SJCRH30 (cell line): ENCODE measurements at regions not wholly inside any gene's neighbourhood (a gene's known extent, or its start where the extent isn't known, plus 50 kb on each side); places are given as distances from the start of the nearest gene placed in this dataset.

ENCODE experiments used
- DNase-seq, 2 experiments: peaks; one replicate each; pipeline ENCODE4 v3.0.0-alpha.2; 2015 to 2020
- H3K27ac ChIP-seq: fragments of 250-450 bp; sonication (Bioruptor Pico); 2 replicates; pipeline ENCODE4 v1.5.1; 2020; ENCODE audit warnings: mild to moderate bottlenecking, moderate library complexity
- H3K27me3 ChIP-seq: fragments of 250-450 bp; sonication (Bioruptor Pico); 2 replicates; pipeline ENCODE4 v1.5.1; 2020; ENCODE audit warnings: mild to moderate bottlenecking, moderate library complexity
- H3K36me3 ChIP-seq: fragments of 250-450 bp; sonication (Bioruptor Pico); 2 replicates; pipeline ENCODE4 v1.5.1; 2020; ENCODE audit warnings: mild to moderate bottlenecking, moderate library complexity
- H3K4me1 ChIP-seq: fragments of 250-450 bp; sonication (Bioruptor Pico); 2 replicates; pipeline ENCODE4 v1.5.1; 2020; ENCODE audit warnings: mild to moderate bottlenecking, moderate library complexity
- H3K4me3 ChIP-seq: fragments of 250-450 bp; sonication (Bioruptor Pico); 2 replicates; pipeline ENCODE4 v1.5.1; 2020; ENCODE audit warnings: mild to moderate bottlenecking, moderate library complexity
- H3K9me3 ChIP-seq: fragments of 250-450 bp; sonication (Bioruptor Pico); replicated peaks from 2 replicates; pipeline ENCODE4 v1.5.1; 2020; ENCODE audit warnings: mild to moderate bottlenecking, moderate library complexity

- H3K27ac ChIP-seq = no peak overlapping the region
- H3K4me1 ChIP-seq = no peaks in the 10 kb centered on the region
- H3K9me3 ChIP-seq = no peaks in the 10 kb centered on the region
- no peaks in the 10 kb centered on the region for H3K27me3 ChIP-seq
- no peak for DNase-seq
- H3K36me3 ChIP-seq = no peaks in the 10 kb centered on the region
- H3K4me3 ChIP-seq = no peak overlapping the region
Measured at GRCh38 chr2:151020411-151020810, 241.3 kb downstream of the RBM43 start.

GRCh38 chr2:151009437-151010175, 252.1 kb downstream of the RBM43 start:
- Histone ChIP-seq H3K27ac (no peak overlapping the region), H3K4me3 (no peak overlapping the region), H3K9me3 (no peaks in the 10 kb centered on the region), H3K36me3 (no peaks in the 10 kb centered on the region), H3K4me1 (no peaks in the 10 kb centered on the region), H3K27me3 (no peaks in the 10 kb centered on the region)
- no peak for DNase-seq

GRCh38 chr2:151007365-151007764, 254.3 kb downstream of the RBM43 start:
- Histone ChIP-seq H3K27ac (no peak overlapping the region), H3K4me1 (peaks cover 14% of the 10 kb centered on the region), H3K4me3 (no peak overlapping the region), H3K36me3 (no peaks in the 10 kb centered on the region), H3K9me3 (no peaks in the 10 kb centered on the region), H3K27me3 (no peaks in the 10 kb centered on the region)
- peak; percentile 35 to 67 for DNase-seq

- no peak overlapping the region for H3K4me3 ChIP-seq
- H3K4me1 ChIP-seq = peaks cover 23% of the 10 kb centered on the region
- no peaks in the 10 kb centered on the region for H3K27me3 ChIP-seq
- H3K9me3 ChIP-seq = no peaks in the 10 kb centered on the region
- DNase-seq = peak; percentile 46 to 70
- H3K27ac ChIP-seq = peak overlapping the region; percentile 36
- H3K36me3 ChIP-seq = no peaks in the 10 kb centered on the region
Measured at GRCh38 chr2:151002959-151003600, 258.6 kb downstream of the RBM43 start.

GRCh38 chr2:150997702-150998440, 263.8 kb downstream of the RBM43 start:
- Histone ChIP-seq H3K36me3 (no peaks in the 10 kb centered on the region), H3K27ac (peak overlapping the region; percentile 83), H3K4me1 (peaks cover 25% of the 10 kb centered on the region), H3K27me3 (no peaks in the 10 kb centered on the region), H3K9me3 (no peaks in the 10 kb centered on the region), H3K4me3 (peak overlapping the region; percentile 36)
- peak; percentile 47 to 64 for DNase-seq

- peaks cover 20% of the 10 kb centered on the region for H3K4me1 ChIP-seq
- H3K9me3 ChIP-seq = no peaks in the 10 kb centered on the region
- no peaks in the 10 kb centered on the region for H3K27me3 ChIP-seq
- H3K36me3 ChIP-seq = no peaks in the 10 kb centered on the region
- peak overlapping the region; percentile 83 for H3K27ac ChIP-seq
- DNase-seq = no peak
- no peak overlapping the region for H3K4me3 ChIP-seq
Measured at GRCh38 chr2:150997066-150997465, 264.6 kb downstream of the RBM43 start.

- H3K27me3 ChIP-seq = no peaks in the 10 kb centered on the region
- no peaks in the 10 kb centered on the region for H3K36me3 ChIP-seq
- H3K9me3 ChIP-seq = no peaks in the 10 kb centered on the region; the same call in 1 of the 2 replicates
- no peak overlapping the region for H3K4me3 ChIP-seq
- no peak for DNase-seq
- peaks cover 20% of the 10 kb centered on the region for H3K4me1 ChIP-seq
- no peak overlapping the region for H3K27ac ChIP-seq
Measured at GRCh38 chr2:150994076-150994475, 267.6 kb downstream of the RBM43 start.

GRCh38 chr2:150989969-150990368, 271.7 kb downstream of the RBM43 start:
- Histone ChIP-seq H3K4me1 (no peaks in the 10 kb centered on the region), H3K9me3 (no peaks in the 10 kb centered on the region; the same call in 1 of the 2 replicates)
- no peak for DNase-seq

GRCh38 chr2:150985741-150986140, 275.9 kb downstream of the RBM43 start:
- no peaks in the 10 kb centered on the region for H3K27me3 ChIP-seq
- no peak overlapping the region for H3K27ac ChIP-seq
- no peaks in the 10 kb centered on the region for H3K36me3 ChIP-seq
- no peak overlapping the region for H3K4me3 ChIP-seq
- no peak for DNase-seq
- no peaks in the 10 kb centered on the region; the same call in 1 of the 2 replicates for H3K9me3 ChIP-seq
- H3K4me1 ChIP-seq = no peaks in the 10 kb centered on the region

More at GRCh38 chr2:150989969-150990368, 271.7 kb downstream of the RBM43 start:
- no peaks in the 10 kb centered on the region for H3K36me3 ChIP-seq
- H3K4me3 ChIP-seq = no peak overlapping the region
- H3K27ac ChIP-seq = no peak overlapping the region
- no peaks in the 10 kb centered on the region for H3K27me3 ChIP-seq

GRCh38 chr2:150983314-150983897, 278.3 kb downstream of the RBM43 start:
- H3K27ac ChIP-seq = no peak overlapping the region
- H3K4me1 ChIP-seq = no peaks in the 10 kb centered on the region
- H3K27me3 ChIP-seq = no peaks in the 10 kb centered on the region
- DNase-seq = no peak
- no peaks in the 10 kb centered on the region for H3K36me3 ChIP-seq
- H3K4me3 ChIP-seq = no peak overlapping the region
- H3K9me3 ChIP-seq = no peaks in the 10 kb centered on the region

GRCh38 chr2:150981826-150982225, 279.8 kb downstream of the RBM43 start:
- Histone ChIP-seq H3K4me3 (no peak overlapping the region), H3K4me1 (no peaks in the 10 kb centered on the region), H3K27me3 (no peaks in the 10 kb centered on the region), H3K9me3 (no peaks in the 10 kb centered on the region), H3K27ac (no peak overlapping the region), H3K36me3 (no peaks in the 10 kb centered on the region)
- DNase-seq = no peak

- no peaks in the 10 kb centered on the region for H3K36me3 ChIP-seq
- no peaks in the 10 kb centered on the region for H3K9me3 ChIP-seq
- no peaks in the 10 kb centered on the region for H3K4me1 ChIP-seq
- H3K27me3 ChIP-seq = no peaks in the 10 kb centered on the region
- DNase-seq = no peak
- no peak overlapping the region for H3K4me3 ChIP-seq
- no peak overlapping the region for H3K27ac ChIP-seq
Measured at GRCh38 chr2:150978053-150978452, 283.6 kb downstream of the RBM43 start.

- Histone ChIP-seq H3K9me3 (no peaks in the 10 kb centered on the region), H3K27me3 (no peaks in the 10 kb centered on the region), H3K36me3 (no peaks in the 10 kb centered on the region), H3K4me1 (no peaks in the 10 kb centered on the region), H3K27ac (no peak overlapping the region), H3K4me3 (no peak overlapping the region)
- no peak for DNase-seq
Measured at GRCh38 chr2:150977296-150977695, 284.4 kb downstream of the RBM43 start.

GRCh38 chr2:150976604-150977003, 285.1 kb downstream of the RBM43 start:
- no peak for DNase-seq
- Histone ChIP-seq H3K4me3 (no peak overlapping the region), H3K4me1 (no peaks in the 10 kb centered on the region), H3K27ac (no peak overlapping the region), H3K27me3 (no peaks in the 10 kb centered on the region), H3K36me3 (no peaks in the 10 kb centered on the region), H3K9me3 (no peaks in the 10 kb centered on the region)

- DNase-seq = no peak
- H3K27me3 ChIP-seq = no peaks in the 10 kb centered on the region
- H3K4me1 ChIP-seq = no peaks in the 10 kb centered on the region
- H3K36me3 ChIP-seq = no peaks in the 10 kb centered on the region
- no peak overlapping the region for H3K4me3 ChIP-seq
- no peak overlapping the region for H3K27ac ChIP-seq
- no peaks in the 10 kb centered on the region for H3K9me3 ChIP-seq
Measured at GRCh38 chr2:150974864-150975263, 286.8 kb downstream of the RBM43 start.
